ENCODE measurements at regions not wholly inside any gene's neighbourhood (a gene's known extent, or its start where the extent isn't known, plus 50 kb on each side); places are given as distances from the start of the nearest gene placed in this dataset.
A peak's percentile ranks its signal among the peaks of the same experiment; 100 is the strongest.

GRCh38 chr13:91036886-91037285 lies 310.6 kb upstream of the MIR17HG start:
- Histone ChIP-seq H3F3A (ENCODE audit: insufficient read depth, low read depth) (no peaks in the 10 kb centered on the region), H3K27me3 (ENCODE audit: insufficient read depth, low read depth) (no peaks in the 10 kb centered on the region), H3K4me1 (replicated peaks; ENCODE audit: insufficient read depth) (no peaks in the 10 kb centered on the region), H3K79me2 (ENCODE audit: low read depth) (no peaks in the 10 kb centered on the region), H3K36me3 (ENCODE audit: low read depth) (no peaks in the 10 kb centered on the region), H3K9me2 (ENCODE audit: insufficient read depth) (no peaks in the 10 kb centered on the region; the same call in 1 of the 2 replicates), H3K4me2 (no peak overlapping the region), H3K9me3 (ENCODE audit: insufficient read depth, low read depth) (no peaks in the 10 kb centered on the region), H3K4me3 (no peak overlapping the region), H4K20me1 (ENCODE audit: insufficient read depth) (no peaks in the 10 kb centered on the region), H2AFZ (no peak overlapping the region), H3K27ac (no peak overlapping the region)
- POLR2A ChIA-PET (ENCODE audit: unreplicated experiment), result no interaction called here
- intact Hi-C loops (cut with micrococcal nuclease; ENCODE audit: unreplicated experiment), result no loop called here
- CTCF ChIA-PET, result interaction anchor here (0.6 kb wide), 1 partner anchor 26 kb away, joined by 3 read pairs; no protein-coding TSS in a partner anchor
- DNase-seq, result no peak
- TF ChIP-seq CTCF (conservative IDR thresholded peaks at IDR 0.05), result no peak
- TF ChIP-seq EZH2 (IDR thresholded peaks at IDR 0.05; ENCODE audit: low read depth), result no peak
- BruUV-seq (replicated peaks), result no TSS peak

GRCh38 chr13:91042870-91043269 lies 304.6 kb upstream of the MIR17HG start:
- no peak for DNase-seq
- Histone ChIP-seq H3F3A (ENCODE audit: insufficient read depth, low read depth) (no peaks in the 10 kb centered on the region), H3K36me3 (ENCODE audit: low read depth) (no peaks in the 10 kb centered on the region), H3K9me3 (ENCODE audit: insufficient read depth, low read depth) (no peaks in the 10 kb centered on the region), H3K9me2 (ENCODE audit: insufficient read depth) (no peaks in the 10 kb centered on the region; the same call in 1 of the 2 replicates), H4K20me1 (ENCODE audit: insufficient read depth) (no peaks in the 10 kb centered on the region), H3K4me3 (no peak overlapping the region), H3K79me2 (ENCODE audit: low read depth) (no peaks in the 10 kb centered on the region), H3K4me1 (replicated peaks; ENCODE audit: insufficient read depth) (no peaks in the 10 kb centered on the region), H3K27ac (no peak overlapping the region), H2AFZ (no peak overlapping the region), H3K4me2 (no peak overlapping the region), H3K27me3 (ENCODE audit: insufficient read depth, low read depth) (no peaks in the 10 kb centered on the region)
- POLR2A ChIA-PET (ENCODE audit: unreplicated experiment), result no interaction called here
- CTCF ChIA-PET, result no interaction called here
- intact Hi-C loops (cut with micrococcal nuclease; ENCODE audit: unreplicated experiment), result no loop called here
- BruUV-seq (replicated peaks), result no TSS peak
- no peak for TF ChIP-seq CTCF (conservative IDR thresholded peaks at IDR 0.05)
- TF ChIP-seq EZH2 (IDR thresholded peaks at IDR 0.05; ENCODE audit: low read depth), result no peak

GRCh38 chr13:91045351-91046034 lies 302.0 kb upstream of the MIR17HG start:
- Histone ChIP-seq H3K27me3 (ENCODE audit: insufficient read depth, low read depth) (no peaks in the 10 kb centered on the region), H2AFZ (no peak overlapping the region), H3K4me3 (no peak overlapping the region), H3K4me2 (no peak overlapping the region), H3K79me2 (ENCODE audit: low read depth) (no peaks in the 10 kb centered on the region), H3K36me3 (ENCODE audit: low read depth) (no peaks in the 10 kb centered on the region), H3K27ac (no peak overlapping the region), H3K4me1 (replicated peaks; ENCODE audit: insufficient read depth) (no peaks in the 10 kb centered on the region), H3K9me3 (ENCODE audit: insufficient read depth, low read depth) (no peaks in the 10 kb centered on the region), H3F3A (ENCODE audit: insufficient read depth, low read depth) (no peaks in the 10 kb centered on the region), H4K20me1 (ENCODE audit: insufficient read depth) (no peaks in the 10 kb centered on the region), H3K9me2 (ENCODE audit: insufficient read depth) (no peaks in the 10 kb centered on the region; the same call in 1 of the 2 replicates)
- no TSS peak for BruUV-seq (replicated peaks)
- TF ChIP-seq CTCF (conservative IDR thresholded peaks at IDR 0.05) (peak; percentile 49), EZH2 (IDR thresholded peaks at IDR 0.05; ENCODE audit: low read depth) (no peak)
- no peak for DNase-seq
- intact Hi-C loops (cut with micrococcal nuclease; ENCODE audit: unreplicated experiment), result no loop called here
- ChIA-PET CTCF (no interaction called here), POLR2A (ENCODE audit: unreplicated experiment) (no interaction called here)
